ENCODE measurements at regions not wholly inside any gene's neighbourhood (a gene's known extent, or its start where the extent isn't known, plus 50 kb on each side); places are given as distances from the start of the nearest gene placed in this dataset.

GRCh38 chr15:37208146-37209040, 108.0 kb upstream of the MEIS2 start:
- TF ChIP-seq, protein P1, sequence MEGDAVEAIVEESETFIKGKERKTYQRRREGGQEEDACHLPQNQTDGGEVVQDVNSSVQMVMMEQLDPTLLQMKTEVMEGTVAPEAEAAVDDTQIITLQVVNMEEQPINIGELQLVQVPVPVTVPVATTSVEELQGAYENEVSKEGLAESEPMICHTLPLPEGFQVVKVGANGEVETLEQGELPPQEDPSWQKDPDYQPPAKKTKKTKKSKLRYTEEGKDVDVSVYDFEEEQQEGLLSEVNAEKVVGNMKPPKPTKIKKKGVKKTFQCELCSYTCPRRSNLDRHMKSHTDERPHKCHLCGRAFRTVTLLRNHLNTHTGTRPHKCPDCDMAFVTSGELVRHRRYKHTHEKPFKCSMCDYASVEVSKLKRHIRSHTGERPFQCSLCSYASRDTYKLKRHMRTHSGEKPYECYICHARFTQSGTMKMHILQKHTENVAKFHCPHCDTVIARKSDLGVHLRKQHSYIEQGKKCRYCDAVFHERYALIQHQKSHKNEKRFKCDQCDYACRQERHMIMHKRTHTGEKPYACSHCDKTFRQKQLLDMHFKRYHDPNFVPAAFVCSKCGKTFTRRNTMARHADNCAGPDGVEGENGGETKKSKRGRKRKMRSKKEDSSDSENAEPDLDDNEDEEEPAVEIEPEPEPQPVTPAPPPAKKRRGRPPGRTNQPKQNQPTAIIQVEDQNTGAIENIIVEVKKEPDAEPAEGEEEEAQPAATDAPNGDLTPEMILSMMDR (IDR thresholded peaks at IDR 0.05), result no peak
- TF ChIP-seq POLR2A (IDR thresholded peaks at IDR 0.05), result no peak
